Renal pelvis (tissue), 1 donor: ENCODE measurements at regions not wholly inside any gene's neighbourhood (a gene's known extent, or its start where the extent isn't known, plus 50 kb on each side); places are given as distances from the start of the nearest gene placed in this dataset.
A peak's percentile ranks its signal among the peaks of the same experiment; 100 is the strongest.

ENCODE experiments used
- DNase-seq: peaks from one replicate; pipeline ENCODE4 v3.0.0-alpha.2; 2013

DNA sequence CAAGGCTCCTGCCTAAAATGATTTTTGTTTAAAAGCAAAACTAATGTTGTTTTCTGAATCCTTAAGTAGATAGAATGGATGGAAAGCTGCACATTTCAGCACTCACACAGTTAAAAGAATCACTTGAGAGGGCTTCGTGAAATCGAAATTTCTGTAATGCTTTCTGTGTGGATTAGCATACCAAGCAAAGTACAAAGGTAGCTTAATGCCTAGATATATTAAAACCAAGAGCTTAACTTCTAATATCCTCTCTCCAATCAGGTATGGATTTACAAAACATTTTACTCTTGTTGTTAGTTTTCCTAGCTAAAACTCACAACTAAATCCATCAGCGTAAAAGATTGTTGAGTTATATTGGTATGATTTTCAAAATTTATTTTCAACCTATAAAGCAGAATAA is 378.8 kb upstream of the PRMT6 start:
- DNase-seq = no peak

DNA sequence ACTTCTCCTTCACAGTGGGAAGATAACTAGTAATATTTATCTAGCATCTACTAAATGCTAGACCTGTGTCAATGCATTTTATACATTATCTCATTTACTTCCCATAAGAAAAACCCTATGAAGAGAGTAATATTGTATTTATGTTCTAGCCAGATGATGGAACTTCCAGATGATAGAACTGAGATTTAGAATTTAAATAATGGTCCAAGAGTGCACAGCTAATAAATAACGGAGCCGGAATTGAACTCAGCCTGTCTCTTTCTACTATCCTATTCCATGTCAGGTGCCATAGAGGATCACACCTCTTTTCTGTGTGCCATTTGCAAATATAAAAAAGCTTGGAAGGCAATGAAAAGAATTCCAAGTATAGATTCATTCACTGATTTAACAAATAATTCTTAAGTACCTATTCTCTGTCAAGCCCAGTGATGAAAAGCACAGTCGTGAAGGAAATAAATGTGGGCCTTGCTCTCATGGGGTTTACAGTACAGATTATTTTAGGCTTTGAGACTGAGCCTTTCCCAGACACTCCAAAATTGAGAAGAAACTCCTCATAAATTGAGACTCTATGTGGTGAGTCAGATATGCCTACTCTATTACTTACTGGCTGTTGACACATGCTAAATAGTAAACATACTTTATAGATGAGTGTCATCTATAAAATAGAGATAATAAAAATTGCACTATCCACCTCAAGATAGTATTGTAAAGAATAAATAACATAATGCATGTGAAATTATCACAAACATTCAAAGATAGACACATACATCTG is 378.0 kb upstream of the PRMT6 start:
- DNase-seq = no peak

- no peak for DNase-seq
Measured at GRCh38 chr1:106680216-106680615, 376.3 kb upstream of the PRMT6 start.

- DNase-seq = no peak
Measured at GRCh38 chr1:106680776-106681344, 375.6 kb upstream of the PRMT6 start.

DNA sequence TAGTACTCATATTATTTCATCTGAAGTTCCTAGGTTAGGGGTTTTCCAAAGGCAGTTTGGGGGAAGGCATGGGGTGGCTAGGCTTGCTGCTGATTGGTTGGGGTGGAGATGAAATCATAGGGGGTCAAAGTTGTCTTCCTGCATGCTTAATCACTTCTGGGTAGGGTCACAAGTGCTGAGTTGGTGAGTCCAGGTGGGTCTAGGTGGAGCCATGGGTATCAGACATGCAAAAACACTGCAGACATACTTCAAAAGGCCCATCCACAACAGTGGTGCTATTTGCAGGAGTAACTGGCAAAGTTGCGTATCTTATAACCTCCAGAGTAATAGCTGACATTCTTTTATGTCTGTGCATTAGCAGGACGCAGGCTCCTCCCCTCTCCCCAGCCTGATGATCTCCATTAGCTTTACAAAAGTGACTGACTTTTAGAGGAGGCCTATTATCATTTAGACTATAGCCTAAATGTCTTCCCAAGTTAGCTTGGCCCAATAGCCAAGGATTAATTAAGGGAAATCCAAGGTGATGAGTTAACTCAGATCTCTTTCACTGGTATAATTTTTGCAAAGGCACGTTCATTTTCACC is 374.4 kb upstream of the PRMT6 start:
- no peak for DNase-seq

DNA sequence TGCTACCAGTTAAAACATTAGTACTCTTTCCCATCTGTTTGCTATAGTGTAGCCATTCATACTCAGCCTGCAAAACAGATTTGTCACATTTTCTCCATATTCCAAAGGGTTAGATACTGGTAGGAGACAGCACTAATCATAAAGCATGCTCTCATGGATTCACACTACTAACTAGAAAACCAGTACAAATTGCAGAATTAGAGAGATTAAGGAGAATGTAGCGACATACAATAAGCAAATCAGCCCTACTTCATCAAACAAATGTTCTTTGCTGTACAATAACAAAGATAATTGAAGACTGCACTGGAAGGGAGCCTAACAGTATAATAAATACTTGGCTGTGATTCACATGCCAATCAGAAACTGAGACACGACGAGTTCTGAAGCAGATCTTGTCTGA is 368.0 kb upstream of the PRMT6 start:
- no peak for DNase-seq

- no peak for DNase-seq
Measured at GRCh38 chr1:106698660-106699059, 357.8 kb upstream of the PRMT6 start.

DNA sequence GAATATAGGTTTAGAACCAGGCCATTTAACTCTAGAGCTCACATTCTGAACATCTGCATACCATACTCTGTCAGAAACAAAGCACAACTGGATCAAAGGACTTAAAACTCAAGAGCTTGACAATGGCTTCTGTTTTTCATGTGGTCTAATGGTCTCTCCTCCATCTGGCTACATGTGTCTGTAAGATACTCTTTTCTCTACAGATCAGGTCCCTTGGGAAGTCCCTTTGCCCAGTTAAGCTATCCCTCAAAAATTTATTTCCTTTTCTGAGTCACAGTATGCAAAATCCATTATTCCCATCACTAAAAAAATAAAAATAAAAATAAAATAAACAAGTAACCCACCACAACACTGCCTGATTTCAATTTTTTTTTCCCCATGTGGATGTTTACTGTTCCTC is 357.0 kb upstream of the PRMT6 start:
- no peak for DNase-seq

DNA sequence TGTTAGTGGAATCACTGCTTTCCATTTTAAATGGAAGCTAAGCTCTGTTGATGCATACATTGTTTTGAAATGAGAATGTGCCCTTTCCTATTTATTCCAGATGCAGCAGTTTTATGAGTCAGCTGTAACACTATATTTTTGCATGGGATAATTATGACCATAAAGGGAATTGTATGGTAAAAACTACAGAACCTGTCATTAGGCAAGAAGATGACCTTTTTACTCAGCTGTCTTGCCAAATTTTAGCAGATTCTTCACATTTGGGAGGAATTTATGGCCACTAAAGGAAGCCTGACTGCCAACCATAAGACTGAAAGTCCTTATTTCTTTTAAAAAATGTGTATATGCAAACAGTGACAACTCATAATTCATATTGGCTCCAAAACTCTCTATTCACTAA is 356.3 kb upstream of the PRMT6 start:
- no peak for DNase-seq

GRCh38 chr1:106705971-106706370 is 350.5 kb upstream of the PRMT6 start:
- no peak for DNase-seq

- no peak for DNase-seq
Measured at GRCh38 chr1:106717591-106717990, 338.9 kb upstream of the PRMT6 start.

- no peak for DNase-seq
Measured at GRCh38 chr1:106721790-106722189, 334.7 kb upstream of the PRMT6 start.

DNA sequence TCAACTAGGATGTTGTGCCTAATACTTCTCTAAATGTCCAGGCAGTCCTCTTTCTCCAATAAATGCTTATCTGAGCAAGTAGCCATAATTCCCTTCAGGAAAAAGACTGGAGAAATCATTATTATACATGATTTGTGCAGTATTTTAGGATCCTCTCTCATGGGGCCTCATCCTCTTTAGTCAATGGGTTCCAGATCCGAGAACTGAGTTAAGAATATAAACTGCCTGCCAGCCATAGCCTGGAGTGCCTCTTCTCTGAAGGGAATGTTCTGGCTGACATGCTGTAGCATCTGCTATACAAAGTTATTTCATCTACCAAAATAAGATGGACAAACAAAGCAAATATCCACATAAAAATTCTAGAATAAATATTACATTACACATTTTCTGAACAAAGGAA is 334.0 kb upstream of the PRMT6 start:
- no peak for DNase-seq

DNA sequence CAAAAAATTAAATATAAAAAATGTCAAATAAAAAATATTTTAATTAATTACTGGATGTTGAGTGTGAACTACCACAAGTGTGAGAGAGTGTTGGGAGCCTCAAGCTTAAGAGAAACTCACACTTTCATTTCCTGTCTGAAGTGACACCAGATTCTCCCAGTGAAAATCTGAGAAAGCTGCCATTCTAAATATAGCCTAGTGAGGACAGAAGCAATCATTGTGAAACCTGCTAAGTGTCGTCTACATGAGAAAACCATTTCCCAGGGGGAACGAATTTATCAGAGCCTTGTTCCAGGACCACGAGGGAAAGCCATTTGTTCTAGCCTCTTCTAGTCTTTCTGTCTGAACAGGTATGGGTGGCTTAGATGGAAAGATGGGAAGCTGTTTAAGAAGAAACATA is 329.3 kb upstream of the PRMT6 start:
- DNase-seq = no peak

DNA sequence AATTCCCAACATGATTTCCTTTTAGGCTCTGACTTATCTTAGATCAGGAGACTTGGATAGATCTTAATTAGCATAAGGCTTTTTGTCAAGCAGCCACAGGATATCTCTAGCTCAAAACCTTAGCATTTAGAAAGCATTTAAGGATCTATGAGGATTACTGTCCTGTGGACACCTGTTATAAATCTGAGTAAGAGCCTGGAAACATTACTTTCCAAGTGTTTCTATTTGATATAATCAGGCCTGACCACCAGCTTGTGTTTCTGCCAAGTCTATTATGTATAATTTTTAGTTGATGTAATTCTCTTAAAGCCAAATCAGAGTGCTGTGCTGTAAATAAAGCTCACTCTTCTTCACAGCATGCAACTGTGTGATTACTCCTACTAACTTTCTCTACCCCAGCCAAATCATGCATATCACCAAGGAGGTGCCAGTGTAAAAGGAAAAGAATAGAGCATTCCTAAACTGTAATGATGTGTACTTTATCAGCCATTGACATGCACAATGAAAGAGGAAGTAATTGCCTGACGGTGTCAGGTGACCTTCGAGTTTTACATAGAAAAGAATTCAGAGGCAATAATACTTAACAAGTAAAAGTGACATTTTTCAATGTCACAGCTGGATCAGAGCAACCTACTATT is 309.9 kb upstream of the PRMT6 start:
- DNase-seq = peak; percentile 30

- DNase-seq = no peak
Measured at GRCh38 chr1:106747232-106747631, 309.2 kb upstream of the PRMT6 start.

DNA sequence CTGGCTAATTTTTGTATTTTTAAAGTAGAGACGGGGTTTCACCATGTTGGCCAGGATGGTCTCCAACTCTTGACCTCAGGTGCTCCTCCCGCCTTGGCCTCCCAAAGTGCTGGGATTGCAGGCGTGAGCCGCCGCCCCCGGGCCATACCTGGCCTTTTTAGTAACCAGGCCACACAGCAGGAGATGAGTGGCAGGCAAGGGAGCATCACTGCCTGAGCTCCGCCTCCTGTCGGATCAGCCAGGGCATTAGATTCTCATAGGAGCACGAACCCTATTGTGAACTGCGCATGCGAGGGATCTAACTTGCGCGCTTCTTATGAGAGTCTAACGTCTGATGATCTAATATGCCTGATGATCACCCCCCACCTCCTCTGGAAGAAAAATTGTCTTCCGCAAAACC is 308.7 kb upstream of the PRMT6 start:
- no peak for DNase-seq

GRCh38 chr1:106748606-106749005 is 307.9 kb upstream of the PRMT6 start:
- no peak for DNase-seq

GRCh38 chr1:106749491-106749890 is 307.0 kb upstream of the PRMT6 start:
- DNase-seq = no peak

DNA sequence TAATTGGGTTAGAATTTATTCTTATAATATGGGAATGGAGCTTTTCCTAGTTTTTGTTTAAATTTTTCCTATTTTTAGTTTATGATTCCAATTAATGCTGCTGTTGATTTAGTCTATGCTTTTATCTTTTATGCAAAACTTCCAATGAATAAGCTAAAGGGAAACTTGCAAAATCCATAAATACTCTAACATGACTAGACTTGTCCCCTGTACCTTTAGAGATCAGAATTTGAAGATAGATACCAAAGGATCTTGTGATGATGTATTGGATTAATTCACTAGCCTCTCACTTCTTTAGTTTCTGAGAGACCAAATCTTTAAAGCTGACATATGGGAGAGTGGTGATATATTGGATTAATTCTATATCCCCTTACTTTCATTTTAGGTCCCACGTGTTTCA is 306.6 kb upstream of the PRMT6 start:
- DNase-seq = no peak

DNA sequence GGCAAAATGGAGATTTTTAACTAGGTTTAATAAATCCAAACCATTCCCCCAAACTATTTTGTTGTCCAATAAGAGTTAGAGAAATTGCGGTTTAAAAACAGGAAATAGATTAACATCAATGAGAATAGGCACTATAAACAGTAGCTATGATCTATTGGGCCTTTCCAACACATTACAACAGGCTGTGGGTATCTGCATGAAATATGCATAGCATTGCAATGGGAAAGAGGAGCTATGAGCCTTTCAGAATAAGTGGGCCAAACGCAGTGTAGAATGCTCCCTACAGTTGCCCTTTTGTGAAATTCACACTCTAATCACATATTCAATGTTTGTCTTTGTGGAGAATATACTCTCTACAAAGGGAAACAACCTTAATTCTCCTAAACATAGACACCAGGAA is 305.5 kb upstream of the PRMT6 start:
- no peak for DNase-seq

- DNase-seq = no peak
Measured at GRCh38 chr1:106753066-106753465, 303.4 kb upstream of the PRMT6 start.

- DNase-seq = no peak
Measured at GRCh38 chr1:106754957-106755356, 301.5 kb upstream of the PRMT6 start.
